Erythroblast (primary cell): ENCODE measurements at regions not wholly inside any gene's neighbourhood (a gene's known extent, or its start where the extent isn't known, plus 50 kb on each side); places are given as distances from the start of the nearest gene placed in this dataset.

Source experiments
- DNase-seq, 2 experiments: peaks; one replicate each; lab custom pipeline; 2025; lab: John Stamatoyannopoulos, UW
- GATA1 ChIP-seq: IDR thresholded peaks from 2 replicates; pipeline ENCODE4 v1.6.1; 2011; ENCODE audit warnings: low read depth, mild to moderate bottlenecking, control low read depth, low read length, moderate library complexity
- POLR2A ChIP-seq: IDR thresholded peaks from 2 replicates; pipeline ENCODE4 v1.6.1; 2011; ENCODE audit warnings: mild to moderate bottlenecking, low read length

- TF ChIP-seq POLR2A, result no peak
- no peak for TF ChIP-seq GATA1
- DNase-seq, result no peak
Measured at GRCh38 chr16:26749072-26749471, 317.7 kb upstream of the C16orf82 start.

DNA sequence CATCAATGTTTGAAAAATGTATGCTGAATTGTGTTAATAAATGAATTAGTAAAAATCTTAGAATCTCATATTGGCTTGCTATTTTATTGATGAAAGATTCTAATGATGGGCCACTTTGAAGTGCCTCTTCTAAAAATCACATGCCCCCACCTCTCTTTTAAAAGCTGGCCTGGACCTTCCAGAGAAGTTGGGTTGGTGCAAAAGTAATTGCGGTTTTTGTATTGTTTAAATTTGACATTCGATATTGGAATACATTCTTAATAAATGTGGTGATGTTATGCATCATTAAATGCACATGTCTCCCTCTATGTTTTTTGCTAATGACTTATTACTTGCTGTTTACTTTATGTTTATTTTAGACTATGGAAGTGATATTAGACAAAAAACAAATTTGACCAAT lies 314.6 kb upstream of the C16orf82 start:
- TF ChIP-seq GATA1, result no peak
- no peak for TF ChIP-seq POLR2A
- DNase-seq, result no peak

DNA sequence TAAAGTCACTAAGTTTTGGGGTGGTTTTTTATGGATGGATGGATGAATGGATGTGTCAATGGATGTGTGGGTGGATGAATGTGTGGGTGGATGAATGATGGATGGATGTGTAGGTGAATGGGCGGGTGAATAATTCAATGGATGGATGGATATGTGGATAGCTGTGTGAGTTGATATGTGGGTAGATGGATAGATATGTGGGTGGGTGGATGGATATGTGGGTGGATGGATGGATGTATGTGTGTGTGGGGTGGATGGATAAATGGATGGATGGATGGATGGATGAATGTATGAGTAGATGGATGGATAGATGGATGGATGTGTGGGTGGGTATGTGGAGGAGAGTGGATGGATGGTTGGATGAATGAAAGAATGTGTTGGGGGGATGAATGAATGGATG lies 310.1 kb upstream of the C16orf82 start:
- DNase-seq, result no peak
- no peak for TF ChIP-seq POLR2A
- TF ChIP-seq GATA1, result no peak

- DNase-seq, result no peak
- TF ChIP-seq POLR2A (no peak), GATA1 (no peak)
Measured at GRCh38 chr16:26762594-26762993, 304.1 kb upstream of the C16orf82 start.

- TF ChIP-seq GATA1 (no peak), POLR2A (no peak)
- DNase-seq, result no peak
Measured at GRCh38 chr16:26765087-26765486, 301.6 kb upstream of the C16orf82 start.

DNA sequence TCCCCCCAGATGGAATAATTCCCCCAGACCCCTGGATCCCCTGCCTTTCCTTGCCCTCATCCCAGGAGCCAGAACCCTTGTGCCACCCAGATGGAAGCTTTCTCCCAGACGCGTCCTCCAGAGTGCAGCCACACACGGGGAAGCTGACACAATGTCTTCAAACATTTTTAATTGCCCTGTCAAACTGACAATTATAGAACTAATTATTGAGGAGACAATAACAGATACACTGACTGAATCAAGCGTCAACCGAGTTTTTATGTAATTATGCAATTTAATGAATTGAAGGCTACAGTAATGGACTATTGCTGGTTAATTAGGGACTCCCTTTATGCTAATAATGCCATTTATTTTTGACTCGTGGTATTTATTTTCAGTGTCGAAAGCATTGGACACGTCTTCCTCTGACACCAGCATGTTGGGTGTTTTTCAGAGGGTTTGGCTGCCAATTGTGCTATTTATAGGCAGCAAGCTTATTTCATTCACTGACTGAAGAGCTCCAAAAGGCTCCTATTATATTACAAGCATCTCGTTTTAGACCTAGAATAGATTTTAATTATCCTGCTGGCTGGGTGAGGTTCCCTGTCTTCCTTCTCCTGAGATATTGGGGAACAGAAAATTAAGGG lies 298.2 kb upstream of the C16orf82 start:
- TF ChIP-seq POLR2A (no peak), GATA1 (no peak)
- DNase-seq, result no peak

- DNase-seq, result no peak
- TF ChIP-seq GATA1, result no peak
- TF ChIP-seq POLR2A, result no peak
Measured at GRCh38 chr16:26770547-26770946, 296.2 kb upstream of the C16orf82 start.

DNA sequence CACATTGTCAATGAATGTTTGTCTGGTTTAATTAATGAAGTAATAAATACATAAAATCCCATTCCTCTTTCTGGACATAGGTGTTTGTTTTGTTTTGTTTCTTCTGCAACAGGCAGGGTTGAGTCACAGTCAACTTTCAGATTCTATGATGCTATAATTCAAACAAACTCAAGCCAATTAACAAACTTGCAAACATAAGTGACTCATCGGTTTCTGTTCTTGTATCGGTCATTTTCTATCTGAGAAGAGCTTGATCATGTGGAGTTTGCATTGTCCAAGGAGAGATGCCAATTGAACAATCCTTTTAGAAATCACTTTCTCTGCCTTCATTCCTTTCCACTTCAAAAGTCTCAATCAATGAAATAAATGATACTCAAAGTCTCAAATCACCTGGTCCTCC lies 294.2 kb upstream of the C16orf82 start:
- no peak for DNase-seq

GRCh38 chr16:26777821-26778220 lies 288.9 kb upstream of the C16orf82 start:
- no peak for DNase-seq
- no peak for TF ChIP-seq POLR2A
- TF ChIP-seq GATA1, result no peak

More for the DNA sequence above, 294.2 kb upstream of the C16orf82 start:
- TF ChIP-seq POLR2A (no peak), GATA1 (no peak)

GRCh38 chr16:26787924-26788323 lies 278.8 kb upstream of the C16orf82 start:
- peak in 1 of 2 experiments; percentile 1 for DNase-seq

GRCh38 chr16:26791169-26791568 lies 275.6 kb upstream of the C16orf82 start:
- DNase-seq, result no peak
- TF ChIP-seq GATA1 (no peak), POLR2A (no peak)

More at GRCh38 chr16:26787924-26788323, 278.8 kb upstream of the C16orf82 start:
- TF ChIP-seq GATA1 (no peak), POLR2A (no peak)

- no peak for DNase-seq
- TF ChIP-seq POLR2A (no peak), GATA1 (no peak)
Measured at GRCh38 chr16:26795184-26795583, 271.5 kb upstream of the C16orf82 start.

GRCh38 chr16:26801628-26802027 lies 265.1 kb upstream of the C16orf82 start:
- DNase-seq, result no peak
- TF ChIP-seq GATA1 (no peak), POLR2A (no peak)

- DNase-seq, result no peak
- TF ChIP-seq GATA1 (no peak), POLR2A (no peak)
Measured at GRCh38 chr16:26802440-26802839, 264.3 kb upstream of the C16orf82 start.

GRCh38 chr16:26802965-26803364 lies 263.8 kb upstream of the C16orf82 start:
- no peak for TF ChIP-seq POLR2A
- no peak for TF ChIP-seq GATA1
- no peak for DNase-seq

- DNase-seq, result no peak
- TF ChIP-seq GATA1, result no peak
- TF ChIP-seq POLR2A, result no peak
Measured at GRCh38 chr16:26806657-26807056, 260.1 kb upstream of the C16orf82 start.
